Bone marrow (tissue), 2 donors: ENCODE measurements at regions not wholly inside any gene's neighbourhood (a gene's known extent, or its start where the extent isn't known, plus 50 kb on each side); places are given as distances from the start of the nearest gene placed in this dataset.
"Not testable (repeated sequence)": the region's sequence is repeated elsewhere in the genome, so short reads cannot be mapped to it uniquely, and the experiment has no call there.

Experiments
- DNase-seq, 2 donors: peaks; one replicate each; lab custom pipeline; 2025; lab: John Stamatoyannopoulos, UW

DNA sequence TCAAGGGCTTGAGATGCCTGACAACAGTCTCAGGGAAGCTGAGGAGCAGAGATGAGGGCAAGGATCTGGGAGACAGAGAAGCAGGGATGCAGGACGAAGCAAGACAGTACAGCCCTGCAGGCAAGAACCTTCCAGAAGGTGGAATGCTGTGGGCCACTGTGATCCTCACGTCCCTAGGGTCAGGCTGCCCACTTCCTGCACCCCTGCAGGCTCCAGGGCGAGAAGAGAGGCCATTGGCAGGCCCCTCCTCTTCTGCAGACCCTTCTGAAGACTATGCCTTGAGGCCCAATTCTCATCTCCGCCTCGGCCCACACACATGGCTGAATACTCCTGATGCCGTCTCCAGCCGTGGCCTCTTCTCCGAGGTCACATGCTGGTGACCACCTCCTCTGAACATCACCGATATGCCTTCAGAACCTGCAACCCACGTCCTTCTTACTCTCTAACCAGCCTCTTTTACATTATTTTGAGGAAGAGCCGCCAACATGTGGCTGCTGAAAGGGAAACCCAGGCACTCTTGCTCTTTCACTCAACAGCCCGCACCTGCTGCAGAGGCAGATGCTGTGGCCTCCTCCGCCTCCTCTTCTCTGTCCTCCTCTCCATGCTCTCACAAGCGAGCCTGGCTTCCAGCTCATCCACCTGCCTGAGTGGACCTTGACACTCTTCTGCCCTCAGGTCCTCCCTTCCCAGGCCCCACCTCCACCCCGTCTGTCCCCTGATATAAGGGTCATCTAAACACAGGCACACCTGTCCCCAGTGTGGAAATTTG, 181.5 kb downstream of the IRX2 start:
- no peak for DNase-seq

- no peak for DNase-seq
These were observed 182.3 kb downstream of the IRX2 start for GRCh38 chr5:2569176-2569575.

DNA sequence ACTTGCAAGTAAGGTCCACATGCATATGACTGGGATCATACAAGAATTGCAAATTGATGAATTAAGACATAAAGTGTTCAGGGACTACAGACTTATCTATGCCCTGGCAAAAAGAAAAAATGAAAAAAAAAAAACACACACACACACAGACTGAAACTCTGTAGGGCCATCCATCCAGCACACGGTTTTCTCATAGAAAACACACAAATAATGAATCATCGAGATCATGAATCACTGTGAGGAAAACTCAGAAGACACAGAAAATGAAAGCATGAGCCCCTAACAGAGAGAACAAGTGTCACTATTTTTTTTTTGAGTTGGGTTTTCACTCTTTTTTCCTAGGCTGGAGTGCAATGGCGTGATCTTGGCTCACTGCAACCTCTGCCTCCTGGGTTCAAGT, 185.2 kb downstream of the IRX2 start:
- DNase-seq: no peak

DNA sequence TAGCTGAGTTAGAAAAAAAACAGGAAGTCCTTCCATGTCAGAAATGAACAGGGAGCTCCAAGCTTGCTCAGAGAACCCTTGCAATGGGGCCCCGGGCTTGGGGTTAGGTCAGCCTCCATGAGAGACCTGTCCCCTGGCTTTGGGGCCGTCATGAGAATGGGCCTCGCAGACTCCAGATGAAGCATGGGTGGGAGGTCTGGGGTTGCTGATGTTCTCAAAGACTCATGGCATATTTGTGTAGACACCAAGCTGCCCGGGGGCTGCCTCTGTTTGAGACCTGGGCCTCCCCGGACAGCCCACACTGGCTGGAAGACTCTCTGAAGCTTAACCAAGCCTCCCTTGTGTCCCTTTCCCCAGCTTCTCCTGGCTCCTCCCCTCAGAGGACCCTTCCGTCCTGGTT, 186.3 kb downstream of the IRX2 start:
- no peak for DNase-seq

DNA sequence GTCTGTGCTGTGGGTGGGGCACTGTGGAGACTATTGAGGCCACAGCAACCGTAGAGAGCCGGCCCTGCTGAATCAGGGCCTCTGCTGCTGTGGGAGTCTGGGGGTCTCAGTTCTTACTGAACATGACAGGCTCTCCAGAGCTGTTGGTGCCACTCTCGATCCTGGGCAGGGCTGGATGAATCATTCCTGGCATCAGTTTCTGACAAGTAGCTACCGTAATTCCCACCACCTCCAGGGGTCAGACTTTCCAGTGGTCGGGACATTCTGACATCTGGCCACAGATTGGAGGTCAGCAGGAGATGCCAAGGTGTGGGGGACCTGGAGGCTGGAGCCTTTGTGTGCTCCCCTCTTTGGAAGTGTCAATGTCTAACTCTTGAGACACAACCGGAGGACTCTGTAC, 188.4 kb downstream of the IRX2 start:
- no peak for DNase-seq

DNA sequence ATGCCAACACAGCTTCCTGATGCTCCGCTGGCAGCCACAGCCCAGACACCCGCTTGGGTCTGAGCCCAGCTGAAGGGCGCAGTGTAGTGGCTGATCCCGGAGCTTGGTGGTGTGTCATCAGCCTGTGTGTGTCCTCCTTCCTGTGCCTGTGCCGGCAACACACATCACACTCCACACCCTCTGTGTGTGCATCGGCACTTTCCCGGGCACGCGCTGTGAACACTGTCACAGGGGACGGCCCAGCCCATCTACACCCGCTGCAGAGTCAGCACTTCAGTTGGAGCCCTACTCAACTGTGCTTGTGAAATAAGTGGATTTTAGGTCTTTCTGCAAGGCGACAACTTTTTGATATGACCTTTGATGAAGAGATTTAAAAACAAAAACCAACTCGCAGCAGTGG, 189.4 kb downstream of the IRX2 start:
- no peak for DNase-seq

- no peak for DNase-seq
These were observed 191.0 kb downstream of the IRX2 start for GRCh38 chr5:2560435-2560834.

GRCh38 chr5:2557435-2557834, 194.0 kb downstream of the IRX2 start:
- DNase-seq: no peak

DNA sequence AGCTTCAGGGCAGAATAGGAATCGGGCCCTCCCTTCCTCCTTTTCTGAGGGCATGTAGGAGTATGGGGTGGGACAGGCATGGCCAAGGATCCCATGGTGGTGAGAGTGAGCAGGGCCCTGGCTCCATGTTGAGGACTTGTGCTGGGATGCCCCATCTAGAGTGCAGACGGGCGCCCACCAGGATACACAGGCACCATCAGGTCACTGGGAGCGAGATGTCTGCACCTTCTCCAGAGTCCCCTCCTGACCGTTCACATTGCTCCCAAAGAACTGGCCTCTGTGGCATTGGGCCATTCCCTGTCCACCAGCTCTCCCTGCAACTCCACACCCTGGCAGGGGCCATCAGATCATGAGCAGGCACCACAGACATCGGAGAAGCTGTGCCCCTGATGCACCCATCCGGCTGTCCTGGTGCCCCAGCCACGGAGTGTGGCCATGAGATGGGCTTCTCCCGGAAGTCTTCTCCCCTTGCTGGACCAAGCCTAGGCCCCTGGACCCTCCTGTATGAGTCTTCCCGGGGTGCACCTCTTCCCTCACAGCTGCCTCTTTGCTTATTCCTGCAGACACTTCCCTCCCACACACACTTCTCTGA, 195.0 kb downstream of the IRX2 start:
- DNase-seq: no peak

GRCh38 chr5:2553611-2554010, 197.9 kb downstream of the IRX2 start:
- DNase-seq: no peak

DNA sequence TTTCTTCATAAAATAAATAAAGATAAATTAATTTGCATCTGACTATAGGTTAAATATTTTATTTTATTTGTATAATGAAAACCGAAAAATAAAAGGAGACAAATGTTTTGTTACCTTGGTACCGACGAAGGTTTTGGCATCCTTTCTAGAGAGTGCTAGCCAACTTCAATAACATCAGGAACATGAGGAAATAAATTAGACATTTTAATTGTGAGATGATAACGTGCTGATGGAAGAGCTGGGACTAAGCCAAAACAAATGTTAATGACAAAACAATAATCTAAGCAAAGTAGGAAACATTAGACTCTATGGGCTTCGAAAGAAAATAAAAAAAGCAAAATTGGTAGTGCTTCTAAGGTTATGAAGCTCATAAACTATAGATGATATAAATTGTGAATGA, 201.0 kb downstream of the IRX2 start:
- no peak for DNase-seq

DNA sequence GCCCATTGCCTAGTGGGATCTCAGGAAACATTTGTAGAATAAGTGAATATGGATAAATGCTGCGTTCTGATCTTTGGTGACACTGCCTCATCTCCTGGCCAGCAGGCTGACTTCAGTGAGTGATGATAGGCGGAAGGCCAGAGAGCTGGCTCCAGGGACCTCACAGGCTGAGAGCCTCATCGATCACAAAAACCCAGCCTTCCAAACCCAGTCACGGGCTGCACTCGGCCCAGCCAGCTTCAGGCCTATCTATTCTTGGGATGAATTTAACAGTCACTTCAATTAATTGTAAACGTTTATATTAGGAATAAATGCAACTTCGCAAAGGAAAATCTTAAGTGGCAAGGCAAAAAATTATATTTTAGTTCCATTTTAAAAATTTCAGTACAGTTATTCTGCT, 201.6 kb downstream of the IRX2 start:
- no peak for DNase-seq

DNA sequence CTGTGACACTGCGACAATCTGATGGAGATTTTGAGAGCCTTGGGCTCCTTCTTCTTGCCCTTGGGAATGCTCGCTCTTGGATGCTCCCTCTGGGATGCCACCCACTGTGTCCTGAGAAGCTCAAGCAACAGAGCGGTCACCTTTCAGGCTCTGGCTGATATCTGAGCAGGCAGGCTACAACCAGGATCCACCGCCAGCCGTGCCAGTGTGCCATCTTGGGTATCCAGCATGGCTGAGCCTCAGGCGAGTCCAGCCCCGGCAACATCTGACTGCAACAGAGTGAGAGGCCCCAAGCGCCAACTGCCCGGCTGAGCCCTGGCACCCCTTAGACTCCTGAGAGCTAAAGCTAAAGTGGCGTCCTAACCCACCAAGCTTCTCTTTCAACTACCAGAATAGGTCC, 202.1 kb downstream of the IRX2 start:
- DNase-seq: no peak

DNA sequence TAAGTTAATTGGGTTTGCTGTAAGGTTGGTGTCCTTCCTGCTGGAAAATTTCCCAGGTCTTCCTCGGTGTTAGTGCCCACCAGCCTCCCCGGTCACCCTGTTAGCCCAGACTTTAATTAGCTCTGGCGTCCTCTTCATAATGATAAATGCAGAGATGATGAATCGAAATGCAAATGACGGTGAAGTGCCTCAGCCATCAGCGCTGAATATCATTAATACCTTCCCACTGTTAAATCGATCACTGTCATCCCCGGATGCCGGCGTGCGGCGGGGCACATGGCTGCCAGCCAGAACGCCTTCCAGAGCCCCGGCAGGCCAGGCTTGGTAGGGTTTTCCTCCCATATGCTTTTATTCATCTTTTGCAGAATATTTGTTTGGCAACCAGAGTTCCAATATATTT, 204.5 kb downstream of the IRX2 start:
- no peak for DNase-seq

- no peak for DNase-seq
These were observed 207.5 kb downstream of the IRX2 start for GRCh38 chr5:2544003-2544402.

DNA sequence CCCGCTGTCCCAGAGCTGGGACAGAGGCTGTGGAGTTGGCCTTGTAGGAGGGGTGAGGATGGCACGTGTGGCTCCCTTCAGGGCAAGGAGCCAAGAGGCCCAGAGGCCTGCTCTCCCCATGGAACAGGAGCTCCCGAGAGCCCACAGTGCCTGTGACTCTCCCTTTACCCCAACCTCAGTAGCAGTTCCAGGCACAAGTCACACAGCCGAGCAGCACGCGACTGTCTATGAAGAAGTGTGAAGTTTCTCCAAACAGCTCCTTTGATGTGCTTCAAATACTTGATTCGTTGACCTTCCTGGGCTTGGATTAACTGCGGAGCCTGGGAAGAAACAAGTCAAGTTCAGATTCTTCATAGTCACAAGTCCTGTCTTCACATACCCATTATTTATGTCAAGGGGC, 208.7 kb downstream of the IRX2 start:
- DNase-seq: no peak

GRCh38 chr5:2542026-2542425, 209.5 kb downstream of the IRX2 start:
- DNase-seq: no peak

GRCh38 chr5:2538169-2538568, 213.3 kb downstream of the IRX2 start:
- no peak for DNase-seq

DNA sequence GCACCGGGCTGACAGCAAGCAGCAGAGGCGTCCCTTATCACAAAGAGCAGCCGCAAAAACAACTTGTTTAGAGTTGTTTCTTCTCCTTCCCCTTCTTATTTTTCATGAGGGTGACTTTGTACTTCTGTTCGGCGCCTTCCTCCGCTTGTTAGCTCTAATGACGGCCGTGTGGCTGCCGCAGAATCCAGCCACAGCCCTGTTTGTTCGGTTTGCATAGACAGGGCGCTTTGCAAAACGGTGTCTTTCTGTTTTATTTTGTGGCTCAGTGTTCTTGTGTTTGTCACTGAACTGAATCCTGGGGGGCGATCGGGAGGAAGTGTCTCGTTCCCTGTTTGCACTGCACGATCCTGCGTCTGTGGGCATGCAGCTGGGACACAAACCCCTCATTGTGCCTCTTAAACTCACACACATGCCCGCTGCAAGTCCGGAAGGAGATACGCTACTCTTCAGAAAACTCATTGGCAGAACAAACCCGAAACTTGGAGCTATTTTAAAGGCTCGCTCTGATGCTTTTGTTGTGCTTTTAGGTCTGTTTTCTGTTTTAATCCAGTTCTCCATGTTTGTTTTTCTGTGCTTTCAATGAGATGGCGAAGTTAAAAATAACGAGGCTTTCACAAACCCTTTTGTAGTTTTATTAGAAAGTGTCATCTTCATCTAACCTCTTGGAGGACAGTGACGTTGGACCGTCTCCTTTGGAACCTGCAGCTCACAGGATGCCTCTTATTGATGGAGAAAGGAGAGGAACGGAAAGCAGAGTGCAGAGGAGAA, 213.9 kb downstream of the IRX2 start:
- DNase-seq: no peak

- no peak for DNase-seq
These were observed 214.7 kb downstream of the IRX2 start for GRCh38 chr5:2536632-2537377.

GRCh38 chr5:2534970-2535369, 216.5 kb downstream of the IRX2 start:
- DNase-seq: no peak

- no peak for DNase-seq
These were observed 217.2 kb downstream of the IRX2 start for GRCh38 chr5:2534251-2534650.

DNA sequence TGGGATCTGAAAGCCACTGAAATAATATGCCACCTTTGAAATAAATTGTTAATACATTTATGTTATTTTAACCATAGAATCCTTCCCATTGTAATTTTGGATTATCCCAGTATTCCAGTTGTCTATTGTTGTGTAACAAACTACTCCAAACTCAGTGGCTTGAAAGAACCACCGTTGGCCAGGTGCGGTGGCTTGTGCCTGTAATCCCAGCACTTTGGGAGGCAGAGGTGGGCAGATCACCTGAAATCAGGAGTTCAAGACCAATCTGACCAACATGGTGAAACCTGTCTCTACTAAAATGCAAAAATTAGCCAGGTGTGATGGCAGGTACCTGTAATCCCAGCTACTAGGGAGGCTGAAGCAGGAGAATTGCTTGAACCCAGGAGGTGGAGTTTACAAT, 217.6 kb downstream of the IRX2 start:
- DNase-seq: not testable (repeated sequence)
